Esophagus squamous epithelium (tissue), 5 donors: ENCODE measurements at regions not wholly inside any gene's neighbourhood (a gene's known extent, or its start where the extent isn't known, plus 50 kb on each side); places are given as distances from the start of the nearest gene placed in this dataset.

Source experiments
- DNase-seq: peaks from one replicate; lab custom pipeline; 2025; lab: John Stamatoyannopoulos, UW
- H3K27ac ChIP-seq, 4 donors: fragments of 200-600 bp; sonication (generic); one replicate each; pipeline ENCODE4 v1.5.1; 2016 to 2019; ENCODE audit warnings: mild to moderate bottlenecking in 1 of 4
- H3K27me3 ChIP-seq, 4 donors: fragments of 200-600 bp; sonication (generic); 1 replicate in 3 of 4; 2 replicates in 1 of 4; pipeline versions ENCODE4 v1.5.1 to v1.6.0; 2017 to 2021; ENCODE audit warnings: antibody characterized with exemption in 1 of 4
- H3K36me3 ChIP-seq, 3 donors: fragments of 200-600 bp; sonication (generic); one replicate each; pipeline ENCODE4 v1.5.1; 2016 to 2019
- H3K4me1 ChIP-seq, 3 donors: fragments of 200-600 bp; sonication (generic); one replicate each; pipeline ENCODE4 v1.5.1; 2017 to 2019
- H3K4me3 ChIP-seq, 4 donors: fragments of 200-600 bp; sonication (generic); 1 replicate in 3 of 4; 2 replicates in 1 of 4; pipeline ENCODE4 v1.5.1; 2016 to 2019; ENCODE audit warnings: mild to moderate bottlenecking in 2 of 4, moderate library complexity in 1 of 4
- H3K9me3 ChIP-seq, 3 donors: fragments of 200-600 bp; sonication (generic); one replicate each; pipeline ENCODE4 v1.5.1; 2016 to 2019
- POLR2A ChIP-seq, 4 donors: fragments of 450-650 bp; IDR thresholded peaks; one replicate each; pipeline ENCODE4 v1.6.1; 2017; ENCODE audit warnings: antibody characterized with exemption in 4 of 4, mild to moderate bottlenecking in 4 of 4, moderate library complexity in 3 of 4
- WGBS, 2 donors: methylation state at CpG; one replicate each; pipeline ENCODE4 v1.1.5; 2018; 5-methylcytosine and 5-hydroxymethylcytosine counted together
- intact Hi-C: fragments of 100-400 bp; cut with DNase I; formaldehyde crosslinking; loops from one replicate; pipeline ENCODE4 v1.15.0; 2022
- TF ChIP-seq, protein P1 (sequence below), 6 experiments: fragments of 450-650 bp in 4 of 6; fragments of 200-600 bp in 2 of 6; sonication (generic) in 2 of 6; IDR thresholded peaks; one replicate each; pipeline ENCODE4 v1.5.1; 2016 to 2019; ENCODE audit warnings: antibody characterized with exemption in 6 of 6, mild to moderate bottlenecking in 4 of 6, moderate library complexity in 4 of 6
- donor health status: DM: yes; HTN: yes; CAD: no.

DNA sequence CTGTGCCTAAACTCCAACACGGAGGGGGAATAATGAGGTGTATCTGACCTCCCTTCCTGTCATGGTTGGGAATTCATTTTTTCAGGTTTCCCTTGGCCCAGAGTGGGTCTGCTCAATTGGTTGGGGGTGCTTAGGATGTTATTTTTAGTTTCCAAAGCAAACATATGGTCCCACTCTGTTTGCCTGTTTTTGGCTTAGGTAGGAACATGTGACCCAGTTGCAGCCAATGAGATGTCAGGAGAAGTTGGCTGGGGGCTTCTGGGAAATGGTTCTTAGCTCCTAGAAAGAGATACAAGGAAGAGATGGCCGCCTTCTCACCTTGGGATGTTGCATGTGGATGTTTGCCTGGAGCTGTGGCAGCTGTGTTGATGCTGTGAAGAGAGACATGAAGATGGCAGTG, 147.9 kb upstream of the RFLNA start:
- no peak overlapping the region for H3K4me3 ChIP-seq
- H3K9me3 ChIP-seq, result peaks cover 0 to 11% (median 0%) of the 10 kb centered on the region in 3 donors
- H3K4me1 ChIP-seq, result no peaks in the 10 kb centered on the region
- H3K27me3 ChIP-seq, result no peaks in the 10 kb centered on the region
- intact Hi-C loops, result no loop called here
- 77 to 79% methylated on average over 2 of the region's 2 CpGs for WGBS, 2 donors
- TF ChIP-seq, protein P1, sequence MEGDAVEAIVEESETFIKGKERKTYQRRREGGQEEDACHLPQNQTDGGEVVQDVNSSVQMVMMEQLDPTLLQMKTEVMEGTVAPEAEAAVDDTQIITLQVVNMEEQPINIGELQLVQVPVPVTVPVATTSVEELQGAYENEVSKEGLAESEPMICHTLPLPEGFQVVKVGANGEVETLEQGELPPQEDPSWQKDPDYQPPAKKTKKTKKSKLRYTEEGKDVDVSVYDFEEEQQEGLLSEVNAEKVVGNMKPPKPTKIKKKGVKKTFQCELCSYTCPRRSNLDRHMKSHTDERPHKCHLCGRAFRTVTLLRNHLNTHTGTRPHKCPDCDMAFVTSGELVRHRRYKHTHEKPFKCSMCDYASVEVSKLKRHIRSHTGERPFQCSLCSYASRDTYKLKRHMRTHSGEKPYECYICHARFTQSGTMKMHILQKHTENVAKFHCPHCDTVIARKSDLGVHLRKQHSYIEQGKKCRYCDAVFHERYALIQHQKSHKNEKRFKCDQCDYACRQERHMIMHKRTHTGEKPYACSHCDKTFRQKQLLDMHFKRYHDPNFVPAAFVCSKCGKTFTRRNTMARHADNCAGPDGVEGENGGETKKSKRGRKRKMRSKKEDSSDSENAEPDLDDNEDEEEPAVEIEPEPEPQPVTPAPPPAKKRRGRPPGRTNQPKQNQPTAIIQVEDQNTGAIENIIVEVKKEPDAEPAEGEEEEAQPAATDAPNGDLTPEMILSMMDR (IDR thresholded peaks at IDR 0.05), result no peak
- TF ChIP-seq POLR2A (IDR thresholded peaks at IDR 0.05), result no peak
- H3K36me3 ChIP-seq, result no peaks in the 10 kb centered on the region
- H3K27ac ChIP-seq, result no peak overlapping the region
- no peak for DNase-seq

- no peaks in the 10 kb centered on the region for H3K4me1 ChIP-seq
- TF ChIP-seq, protein P1 (IDR thresholded peaks at IDR 0.05), result no peak
- no peak for TF ChIP-seq POLR2A (IDR thresholded peaks at IDR 0.05)
- 27 to 31% methylated on average over 3 to 6 of the region's 6 CpGs for WGBS, 2 donors
- no peaks in the 10 kb centered on the region for H3K36me3 ChIP-seq
- H3K4me3 ChIP-seq, result no peak overlapping the region
- DNase-seq, result no peak
- H3K9me3 ChIP-seq, result peaks cover 0 to 6% (median 0%) of the 10 kb centered on the region in 3 donors
- H3K27me3 ChIP-seq, result no peaks in the 10 kb centered on the region
- intact Hi-C loops, result no loop called here
- H3K27ac ChIP-seq, result no peak overlapping the region
These were observed 147.3 kb upstream of the RFLNA start for GRCh38 chr12:124147575-124147974.

- no peaks in the 10 kb centered on the region for H3K9me3 ChIP-seq
- no peak overlapping the region for H3K4me3 ChIP-seq
- intact Hi-C loops, result no loop called here
- WGBS, 2 donors, result 73 to 77% methylated on average over 10 to 13 of the region's 13 CpGs
- H3K27ac ChIP-seq, result no peak overlapping the region
- H3K27me3 ChIP-seq, result no peaks in the 10 kb centered on the region
- DNase-seq, result no peak
- H3K4me1 ChIP-seq, result no peaks in the 10 kb centered on the region
- no peaks in the 10 kb centered on the region for H3K36me3 ChIP-seq
- TF ChIP-seq, protein P1 (IDR thresholded peaks at IDR 0.05), result no peak
- TF ChIP-seq POLR2A (IDR thresholded peaks at IDR 0.05), result no peak
These were observed 146.2 kb upstream of the RFLNA start for GRCh38 chr12:124148481-124149273.

GRCh38 chr12:124149287-124149686, 145.6 kb upstream of the RFLNA start:
- no peak overlapping the region for H3K4me3 ChIP-seq
- H3K36me3 ChIP-seq, result no peaks in the 10 kb centered on the region
- H3K9me3 ChIP-seq, result no peaks in the 10 kb centered on the region
- no peaks in the 10 kb centered on the region for H3K4me1 ChIP-seq
- TF ChIP-seq, protein P1 (IDR thresholded peaks at IDR 0.05), result no peak
- no peak for TF ChIP-seq POLR2A (IDR thresholded peaks at IDR 0.05)
- DNase-seq, result no peak
- intact Hi-C loops, result no loop called here
- no peaks in the 10 kb centered on the region for H3K27me3 ChIP-seq
- no peak overlapping the region for H3K27ac ChIP-seq
- WGBS, 2 donors, result 87% methylated on average over 2 to 7 of the region's 7 CpGs

DNA sequence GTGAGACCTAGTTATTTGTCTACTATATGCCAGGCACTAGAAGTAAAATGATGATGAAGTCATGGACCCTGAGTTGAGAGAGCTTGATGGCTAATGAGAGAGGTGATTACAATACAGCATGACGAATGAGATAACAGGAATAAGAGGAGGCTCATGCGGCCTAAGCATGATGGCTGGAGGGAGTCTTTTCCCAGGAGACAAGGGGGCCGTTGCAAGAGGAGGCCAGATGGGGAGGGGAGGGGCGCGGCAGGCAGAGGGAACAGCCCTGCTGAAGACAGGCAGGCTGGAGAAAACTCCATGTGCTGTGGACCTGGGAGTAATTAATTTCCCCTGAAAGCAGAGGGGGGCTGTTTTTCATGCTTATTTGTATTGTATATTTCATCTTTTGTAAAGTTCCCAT, 144.7 kb upstream of the RFLNA start:
- Histone ChIP-seq H3K27me3 (no peaks in the 10 kb centered on the region), H3K36me3 (no peaks in the 10 kb centered on the region), H3K9me3 (no peaks in the 10 kb centered on the region), H3K4me1 (no peaks in the 10 kb centered on the region), H3K27ac (no peak overlapping the region), H3K4me3 (no peak overlapping the region)
- DNase-seq, result no peak
- no peak for TF ChIP-seq POLR2A (IDR thresholded peaks at IDR 0.05)
- TF ChIP-seq, protein P1 (IDR thresholded peaks at IDR 0.05), result no peak
- intact Hi-C loops, result no loop called here
- 68 to 72% methylated on average over 5 of the region's 5 CpGs for WGBS, 2 donors
